ENCODE measurements at regions not wholly inside any gene's neighbourhood (a gene's known extent, or its start where the extent isn't known, plus 50 kb on each side); places are given as distances from the start of the nearest gene placed in this dataset.

DNA sequence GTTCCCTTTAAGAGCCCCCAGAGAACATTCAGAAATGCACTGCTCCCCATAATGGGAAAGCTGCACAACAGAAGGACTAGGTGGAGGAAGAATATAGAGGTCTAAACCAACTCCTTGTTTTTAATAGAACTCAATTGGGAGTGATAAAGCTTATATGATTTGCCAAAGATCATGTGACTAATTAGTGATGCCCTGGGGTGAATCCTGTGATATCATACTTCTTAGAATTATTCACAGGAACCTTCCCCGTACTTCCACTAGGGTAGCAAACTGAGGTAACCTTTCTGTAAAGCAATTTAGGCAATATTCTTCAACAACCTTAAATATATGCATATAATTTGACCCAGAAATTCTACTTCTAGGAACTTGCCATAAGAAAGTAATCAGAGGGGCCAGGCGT is 84.4 kb downstream of the TFAP2A start:
- Histone ChIP-seq H3K4me3 (no peak overlapping the region), H3K4me1 (no peaks in the 10 kb centered on the region), H3K36me3 (no peaks in the 10 kb centered on the region), H3K27me3 (ENCODE audit: low read depth) (no peaks in the 10 kb centered on the region), H3K27ac (no peak overlapping the region), H3K9me3 (no peaks in the 10 kb centered on the region)
- intact Hi-C loops (cut with DNase I), result no loop called here
- no peak for DNase-seq
- no peak for ATAC-seq
- TF ChIP-seq, protein P1, sequence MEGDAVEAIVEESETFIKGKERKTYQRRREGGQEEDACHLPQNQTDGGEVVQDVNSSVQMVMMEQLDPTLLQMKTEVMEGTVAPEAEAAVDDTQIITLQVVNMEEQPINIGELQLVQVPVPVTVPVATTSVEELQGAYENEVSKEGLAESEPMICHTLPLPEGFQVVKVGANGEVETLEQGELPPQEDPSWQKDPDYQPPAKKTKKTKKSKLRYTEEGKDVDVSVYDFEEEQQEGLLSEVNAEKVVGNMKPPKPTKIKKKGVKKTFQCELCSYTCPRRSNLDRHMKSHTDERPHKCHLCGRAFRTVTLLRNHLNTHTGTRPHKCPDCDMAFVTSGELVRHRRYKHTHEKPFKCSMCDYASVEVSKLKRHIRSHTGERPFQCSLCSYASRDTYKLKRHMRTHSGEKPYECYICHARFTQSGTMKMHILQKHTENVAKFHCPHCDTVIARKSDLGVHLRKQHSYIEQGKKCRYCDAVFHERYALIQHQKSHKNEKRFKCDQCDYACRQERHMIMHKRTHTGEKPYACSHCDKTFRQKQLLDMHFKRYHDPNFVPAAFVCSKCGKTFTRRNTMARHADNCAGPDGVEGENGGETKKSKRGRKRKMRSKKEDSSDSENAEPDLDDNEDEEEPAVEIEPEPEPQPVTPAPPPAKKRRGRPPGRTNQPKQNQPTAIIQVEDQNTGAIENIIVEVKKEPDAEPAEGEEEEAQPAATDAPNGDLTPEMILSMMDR (IDR thresholded peaks at IDR 0.05), result no peak

DNA sequence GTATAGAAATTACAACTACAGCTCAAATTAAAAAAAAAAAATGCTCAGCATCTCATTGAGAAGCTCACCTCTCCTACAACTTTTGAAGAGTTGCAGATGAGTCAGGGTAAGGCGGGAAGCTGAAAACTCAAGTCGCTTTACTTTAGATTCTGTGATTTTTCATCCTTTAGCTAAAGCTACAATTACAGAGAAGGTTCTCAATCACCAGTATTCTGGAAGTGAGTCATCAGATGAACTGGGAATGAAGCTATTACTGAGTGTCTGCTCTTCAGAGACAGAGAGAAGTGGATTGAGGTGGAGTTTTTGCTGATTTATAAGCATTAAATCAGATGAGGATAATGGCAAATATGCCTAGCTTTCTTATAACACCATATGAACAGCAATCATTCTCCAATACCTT is 91.9 kb downstream of the TFAP2A start:
- intact Hi-C loops (cut with DNase I), result no loop called here
- DNase-seq, result no peak
- Histone ChIP-seq H3K36me3 (no peaks in the 10 kb centered on the region), H3K27ac (no peak overlapping the region), H3K27me3 (ENCODE audit: low read depth) (peaks cover 5% of the 10 kb centered on the region), H3K4me1 (no peaks in the 10 kb centered on the region), H3K4me3 (no peak overlapping the region), H3K9me3 (no peaks in the 10 kb centered on the region)
- ATAC-seq, result no peak
- TF ChIP-seq, protein P1 (IDR thresholded peaks at IDR 0.05), result no peak

DNA sequence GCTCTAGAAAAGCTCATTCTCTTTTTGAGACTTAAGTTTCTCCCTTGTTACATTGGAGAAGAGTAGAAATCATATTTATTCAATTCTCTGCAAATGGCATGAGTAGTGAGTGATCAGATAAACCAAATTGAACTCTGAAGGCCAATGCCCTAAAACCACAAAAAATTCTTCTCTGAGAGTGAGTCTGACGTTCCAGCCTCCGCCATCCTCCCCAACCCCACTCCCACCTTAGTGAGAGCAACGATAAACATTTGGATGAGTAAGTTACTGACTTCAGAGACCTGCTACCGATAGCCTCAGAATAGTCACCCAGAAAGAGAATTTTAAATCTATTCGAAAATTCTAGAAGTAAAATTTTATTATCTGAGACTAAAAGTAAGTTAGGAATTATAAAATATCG is 94.6 kb downstream of the TFAP2A start:
- ATAC-seq (no peak), DNase-seq (no peak)
- Histone ChIP-seq H3K9me3 (no peaks in the 10 kb centered on the region), H3K4me3 (no peak overlapping the region), H3K4me1 (no peaks in the 10 kb centered on the region), H3K27ac (no peak overlapping the region), H3K36me3 (no peaks in the 10 kb centered on the region), H3K27me3 (ENCODE audit: low read depth) (peaks cover 9% of the 10 kb centered on the region)
- TF ChIP-seq, protein P1 (IDR thresholded peaks at IDR 0.05), result no peak
- intact Hi-C loops (cut with DNase I), result no loop called here

DNA sequence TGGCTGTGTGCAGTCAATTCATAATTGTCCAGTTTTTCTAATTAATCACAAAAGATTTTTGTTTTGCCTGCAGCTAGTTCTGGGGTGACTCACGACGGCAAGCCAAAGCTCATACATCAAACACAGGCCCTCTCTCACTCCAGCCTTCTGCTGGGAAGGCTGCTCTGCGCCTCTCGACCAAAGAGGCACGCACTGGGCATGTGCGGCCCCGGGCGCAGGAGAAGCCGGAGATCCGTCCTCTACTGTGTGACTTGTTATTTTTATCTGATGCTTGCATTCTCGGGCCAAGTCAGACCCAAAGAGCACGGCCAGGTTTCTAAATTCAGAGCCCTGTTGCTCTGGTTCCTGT is 98.5 kb downstream of the TFAP2A start:
- no peak for ATAC-seq
- DNase-seq, result no peak

DNA sequence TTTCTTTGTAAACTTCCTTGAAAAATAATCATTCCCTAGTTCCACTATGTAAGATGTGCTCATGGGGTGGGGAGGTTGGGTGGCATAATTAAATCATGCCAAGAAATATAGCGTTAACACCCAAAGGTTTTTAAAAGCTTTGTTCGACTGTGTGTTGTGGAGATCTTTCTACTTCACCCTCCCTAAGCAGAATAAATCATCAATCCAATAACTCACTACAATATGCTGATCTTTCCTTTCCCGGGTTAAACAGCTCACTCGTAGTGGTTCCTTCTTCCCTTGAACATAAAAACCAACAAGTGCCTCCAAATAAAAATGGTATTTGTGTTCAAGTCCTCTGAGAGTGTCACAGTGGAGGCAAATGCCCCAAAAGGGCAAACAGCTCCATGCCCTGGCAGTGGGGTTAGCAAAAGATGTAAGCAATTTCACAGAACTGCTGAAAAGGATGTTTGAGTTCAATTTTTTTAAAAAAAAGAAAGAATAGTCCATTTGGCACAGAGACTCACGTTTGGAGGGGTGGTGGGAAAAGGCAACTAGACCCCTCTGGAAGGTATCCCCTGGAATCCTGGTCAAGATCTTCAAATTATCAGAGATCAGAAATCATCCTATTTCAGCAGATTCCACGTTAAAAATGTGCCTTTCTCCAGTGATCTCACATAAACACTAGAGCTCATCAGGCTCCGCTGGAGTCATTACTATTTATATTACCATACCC is 99.1 kb downstream of the TFAP2A start:
- intact Hi-C loops (cut with DNase I), result no loop called here
- Histone ChIP-seq H3K4me3 (no peak overlapping the region), H3K4me1 (no peaks in the 10 kb centered on the region), H3K36me3 (no peaks in the 10 kb centered on the region), H3K27ac (no peak overlapping the region), H3K27me3 (ENCODE audit: low read depth) (peaks cover 17% of the 10 kb centered on the region), H3K9me3 (no peaks in the 10 kb centered on the region)
- TF ChIP-seq, protein P1 (IDR thresholded peaks at IDR 0.05), result no peak
- ATAC-seq (no peak), DNase-seq (no peak)

More for the DNA sequence above, 98.5 kb downstream of the TFAP2A start:
- TF ChIP-seq, protein P1 (IDR thresholded peaks at IDR 0.05), result no peak
- no peak overlapping the region for H3K27ac ChIP-seq
- no peaks in the 10 kb centered on the region for H3K36me3 ChIP-seq
- peaks cover 17% of the 10 kb centered on the region for H3K27me3 ChIP-seq (ENCODE audit: low read depth)
- intact Hi-C loops (cut with DNase I), result no loop called here
- H3K4me1 ChIP-seq, result no peaks in the 10 kb centered on the region
- no peaks in the 10 kb centered on the region for H3K9me3 ChIP-seq
- H3K4me3 ChIP-seq, result no peak overlapping the region

All from lower lobe of right lung (tissue), 2 donors.